ENCODE measurements at regions not wholly inside any gene's neighbourhood (a gene's known extent, or its start where the extent isn't known, plus 50 kb on each side); places are given as distances from the start of the nearest gene placed in this dataset.

GRCh38 chr10:105413997-105414396 lies 772.9 kb downstream of the SORCS3 start:
- no peaks in the 10 kb centered on the region for H3K4me1 Mint-ChIP-seq

GRCh38 chr10:105409370-105409769 lies 768.3 kb downstream of the SORCS3 start:
- Mint-ChIP-seq H3K27ac (no peak overlapping the region), H3K27me3 (peaks cover 0 to 3% (median 0%) of the 10 kb centered on the region in 5 donors), H3K4me3 (no peak overlapping the region), H3K4me1 (no peaks in the 10 kb centered on the region), H3K9me3 (peaks cover 3 to 19% (median 8%) of the 10 kb centered on the region in 9 donors), H3K36me3 (no peaks in the 10 kb centered on the region)
- ATAC-seq: no peak
- POLR2A ChIA-PET: no interaction called here
- no peak for DNase-seq

More at GRCh38 chr10:105413997-105414396, 772.9 kb downstream of the SORCS3 start:
- Mint-ChIP-seq H3K36me3 (no peaks in the 10 kb centered on the region), H3K27ac (no peak overlapping the region), H3K27me3 (no peaks in the 10 kb centered on the region), H3K9me3 (peaks cover 2 to 24% (median 5%) of the 10 kb centered on the region in 9 donors), H3K4me3 (no peak overlapping the region)
- DNase-seq (no peak), ATAC-seq (no peak)
- POLR2A ChIA-PET: no interaction called here

GRCh38 chr10:105406488-105406887 lies 765.4 kb downstream of the SORCS3 start:
- no peak overlapping the region for H3K27ac Mint-ChIP-seq
- no peak for ATAC-seq
- POLR2A ChIA-PET: no interaction called here

GRCh38 chr10:105398202-105398601 lies 757.1 kb downstream of the SORCS3 start:
- peaks cover 0 to 1% (median 0%) of the 10 kb centered on the region in 3 donors for H3K36me3 Mint-ChIP-seq
- ATAC-seq: no peak
- peaks cover 1 to 16% (median 7%) of the 10 kb centered on the region in 9 donors for H3K9me3 Mint-ChIP-seq
- peaks cover 0 to 2% (median 0%) of the 10 kb centered on the region in 5 donors for H3K27me3 Mint-ChIP-seq
- POLR2A ChIA-PET: no interaction called here
- H3K4me3 Mint-ChIP-seq: no peak overlapping the region
- no peaks in the 10 kb centered on the region for H3K4me1 Mint-ChIP-seq
- no peak for DNase-seq
- no peak overlapping the region for H3K27ac Mint-ChIP-seq

More at GRCh38 chr10:105406488-105406887, 765.4 kb downstream of the SORCS3 start:
- Mint-ChIP-seq H3K4me1 (no peaks in the 10 kb centered on the region), H3K4me3 (no peak overlapping the region), H3K36me3 (no peaks in the 10 kb centered on the region), H3K9me3 (peaks cover 4 to 32% (median 8%) of the 10 kb centered on the region in 9 donors), H3K27me3 (peaks cover 0 to 3% (median 0%) of the 10 kb centered on the region in 5 donors)
- DNase-seq: no peak

- DNase-seq: no peak
- H3K9me3 Mint-ChIP-seq: peaks cover 0 to 9% (median 0%) of the 10 kb centered on the region in 9 donors
- no peak for ATAC-seq
- H3K4me1 Mint-ChIP-seq: no peaks in the 10 kb centered on the region
- H3K36me3 Mint-ChIP-seq: peaks cover 0 to 1% (median 0%) of the 10 kb centered on the region in 3 donors
- peaks cover 0 to 2% (median 0%) of the 10 kb centered on the region in 5 donors for H3K27me3 Mint-ChIP-seq
- POLR2A ChIA-PET: no interaction called here
- no peak overlapping the region for H3K4me3 Mint-ChIP-seq
- no peak overlapping the region for H3K27ac Mint-ChIP-seq
These were observed 750.7 kb downstream of the SORCS3 start for GRCh38 chr10:105391670-105392351.

GRCh38 chr10:105387971-105388370 lies 746.9 kb downstream of the SORCS3 start:
- DNase-seq: no peak
- POLR2A ChIA-PET: no interaction called here
- peaks cover 0 to 3% (median 0%) of the 10 kb centered on the region in 5 donors for H3K27me3 Mint-ChIP-seq
- no peak overlapping the region for H3K27ac Mint-ChIP-seq
- H3K36me3 Mint-ChIP-seq: no peaks in the 10 kb centered on the region
- no peaks in the 10 kb centered on the region for H3K4me1 Mint-ChIP-seq
- H3K9me3 Mint-ChIP-seq: peaks cover 0 to 18% (median 4%) of the 10 kb centered on the region in 9 donors
- ATAC-seq: no peak
- H3K4me3 Mint-ChIP-seq: no peak overlapping the region

GRCh38 chr10:105383978-105384377 lies 742.9 kb downstream of the SORCS3 start:
- POLR2A ChIA-PET: no interaction called here

GRCh38 chr10:105370692-105371091 lies 729.6 kb downstream of the SORCS3 start:
- Mint-ChIP-seq H3K4me3 (no peak overlapping the region), H3K4me1 (no peaks in the 10 kb centered on the region), H3K36me3 (no peaks in the 10 kb centered on the region), H3K9me3 (peaks cover 0 to 13% (median 5%) of the 10 kb centered on the region in 9 donors), H3K27me3 (peaks cover 0 to 5% (median 0%) of the 10 kb centered on the region in 5 donors), H3K27ac (no peak overlapping the region)
- no peak for DNase-seq
- POLR2A ChIA-PET: no interaction called here
- ATAC-seq: no peak

More at GRCh38 chr10:105383978-105384377, 742.9 kb downstream of the SORCS3 start:
- DNase-seq (no peak), ATAC-seq (no peak)
- Mint-ChIP-seq H3K9me3 (peaks cover 0 to 11% (median 3%) of the 10 kb centered on the region in 9 donors), H3K27ac (no peak overlapping the region), H3K27me3 (peaks cover 0 to 3% (median 0%) of the 10 kb centered on the region in 5 donors), H3K4me3 (no peak overlapping the region), H3K4me1 (no peaks in the 10 kb centered on the region), H3K36me3 (no peaks in the 10 kb centered on the region)

- Mint-ChIP-seq H3K4me1 (no peaks in the 10 kb centered on the region), H3K27ac (no peak overlapping the region), H3K4me3 (no peak overlapping the region), H3K36me3 (no peaks in the 10 kb centered on the region), H3K27me3 (peaks cover 0 to 4% (median 0%) of the 10 kb centered on the region in 5 donors), H3K9me3 (peaks cover 0 to 24% (median 5%) of the 10 kb centered on the region in 9 donors)
- ATAC-seq (no peak), DNase-seq (no peak)
- POLR2A ChIA-PET: no interaction called here
These were observed 718.6 kb downstream of the SORCS3 start for GRCh38 chr10:105359708-105360107.

- Mint-ChIP-seq H3K4me1 (no peaks in the 10 kb centered on the region), H3K36me3 (no peaks in the 10 kb centered on the region), H3K27ac (no peak overlapping the region), H3K4me3 (no peak overlapping the region), H3K9me3 (peaks cover 0 to 18% (median 4%) of the 10 kb centered on the region in 9 donors), H3K27me3 (peaks cover 0 to 4% (median 0%) of the 10 kb centered on the region in 5 donors)
- POLR2A ChIA-PET: no interaction called here
- ATAC-seq (no peak), DNase-seq (no peak)
These were observed 717.8 kb downstream of the SORCS3 start for GRCh38 chr10:105358911-105359310.

- H3K27ac Mint-ChIP-seq: no peak overlapping the region
- ATAC-seq (no peak), DNase-seq (no peak)
- H3K36me3 Mint-ChIP-seq: no peaks in the 10 kb centered on the region
- POLR2A ChIA-PET: no interaction called here
- H3K27me3 Mint-ChIP-seq: peaks cover 0 to 4% (median 0%) of the 10 kb centered on the region in 5 donors
- no peak overlapping the region for H3K4me3 Mint-ChIP-seq
- peaks cover 0 to 8% (median 4%) of the 10 kb centered on the region in 9 donors for H3K9me3 Mint-ChIP-seq
- no peaks in the 10 kb centered on the region for H3K4me1 Mint-ChIP-seq
These were observed 715.5 kb downstream of the SORCS3 start for GRCh38 chr10:105356626-105357025.

- no peak overlapping the region for H3K4me3 Mint-ChIP-seq
- no peaks in the 10 kb centered on the region for H3K4me1 Mint-ChIP-seq
- DNase-seq: no peak
- H3K36me3 Mint-ChIP-seq: no peaks in the 10 kb centered on the region
- POLR2A ChIA-PET: no interaction called here
- peaks cover 0 to 5% (median 0%) of the 10 kb centered on the region in 9 donors for H3K9me3 Mint-ChIP-seq
- peaks cover 0 to 2% (median 0%) of the 10 kb centered on the region in 5 donors for H3K27me3 Mint-ChIP-seq
- H3K27ac Mint-ChIP-seq: peak overlapping the region in 1 of 10 donors; percentile 50
- no peak for ATAC-seq
These were observed 712.9 kb downstream of the SORCS3 start for GRCh38 chr10:105354010-105354409.

- no peak for DNase-seq
- no peak for ATAC-seq
- Mint-ChIP-seq H3K36me3 (no peaks in the 10 kb centered on the region), H3K4me3 (no peak overlapping the region), H3K4me1 (no peaks in the 10 kb centered on the region), H3K27me3 (no peaks in the 10 kb centered on the region), H3K27ac (no peak overlapping the region), H3K9me3 (peaks cover 0 to 5% (median 0%) of the 10 kb centered on the region in 9 donors)
- POLR2A ChIA-PET: no interaction called here
These were observed 711.7 kb downstream of the SORCS3 start for GRCh38 chr10:105352827-105353226.
